ENCODE measurements at regions not wholly inside any gene's neighbourhood (a gene's known extent, or its start where the extent isn't known, plus 50 kb on each side); places are given as distances from the start of the nearest gene placed in this dataset.

- H3K4me3 ChIP-seq (ENCODE audit: low read depth, low read length): no peak overlapping the region
- TF ChIP-seq MYC (IDR thresholded peaks at IDR 0.05; ENCODE audit: low read depth, low read length): no peak
- TF ChIP-seq MAX (IDR thresholded peaks at IDR 0.05; ENCODE audit: low read depth, low read length): no peak
- no peak for TF ChIP-seq POLR2A (IDR thresholded peaks at IDR 0.05; ENCODE audit: extremely low read depth, insufficient read length)
- TF ChIP-seq CTCF (IDR thresholded peaks at IDR 0.05; ENCODE audit: low read depth, low read length): no peak
- no peak for DNase-seq (ENCODE audit: low read depth)
Observed at GRCh38 chr15:98484914-98485313, 163.4 kb upstream of the IGF1R start.

- no peak for TF ChIP-seq MAX (IDR thresholded peaks at IDR 0.05; ENCODE audit: low read depth, low read length)
- TF ChIP-seq CTCF (IDR thresholded peaks at IDR 0.05; ENCODE audit: low read depth, low read length): no peak
- no peak for TF ChIP-seq POLR2A (IDR thresholded peaks at IDR 0.05; ENCODE audit: extremely low read depth, insufficient read length)
- TF ChIP-seq MYC (IDR thresholded peaks at IDR 0.05; ENCODE audit: low read depth, low read length): no peak
- H3K4me3 ChIP-seq (ENCODE audit: low read depth, low read length): no peak overlapping the region
- DNase-seq (ENCODE audit: low read depth): no peak
Observed at GRCh38 chr15:98485451-98485850, 162.9 kb upstream of the IGF1R start.

GRCh38 chr15:98493966-98494511 lies 154.3 kb upstream of the IGF1R start:
- DNase-seq (ENCODE audit: low read depth): no peak
- TF ChIP-seq CTCF (IDR thresholded peaks at IDR 0.05; ENCODE audit: low read depth, low read length) (no peak), MAX (IDR thresholded peaks at IDR 0.05; ENCODE audit: low read depth, low read length) (no peak), MYC (IDR thresholded peaks at IDR 0.05; ENCODE audit: low read depth, low read length) (no peak), POLR2A (IDR thresholded peaks at IDR 0.05; ENCODE audit: extremely low read depth, insufficient read length) (no peak)
- no peak overlapping the region for H3K4me3 ChIP-seq (ENCODE audit: low read depth, low read length)

- no peak overlapping the region for H3K4me3 ChIP-seq (ENCODE audit: low read depth, low read length)
- DNase-seq (ENCODE audit: low read depth): no peak
- no peak for TF ChIP-seq MAX (IDR thresholded peaks at IDR 0.05; ENCODE audit: low read depth, low read length)
- TF ChIP-seq POLR2A (IDR thresholded peaks at IDR 0.05; ENCODE audit: extremely low read depth, insufficient read length): no peak
- no peak for TF ChIP-seq CTCF (IDR thresholded peaks at IDR 0.05; ENCODE audit: low read depth, low read length)
- no peak for TF ChIP-seq MYC (IDR thresholded peaks at IDR 0.05; ENCODE audit: low read depth, low read length)
Observed at GRCh38 chr15:98501192-98501591, 147.1 kb upstream of the IGF1R start.

GRCh38 chr15:98501632-98502031 lies 146.7 kb upstream of the IGF1R start:
- no peak for TF ChIP-seq MYC (IDR thresholded peaks at IDR 0.05; ENCODE audit: low read depth, low read length)
- TF ChIP-seq CTCF (IDR thresholded peaks at IDR 0.05; ENCODE audit: low read depth, low read length): no peak
- TF ChIP-seq POLR2A (IDR thresholded peaks at IDR 0.05; ENCODE audit: extremely low read depth, insufficient read length): no peak
- no peak for TF ChIP-seq MAX (IDR thresholded peaks at IDR 0.05; ENCODE audit: low read depth, low read length)
- no peak for DNase-seq (ENCODE audit: low read depth)
- H3K4me3 ChIP-seq (ENCODE audit: low read depth, low read length): no peak overlapping the region

Measured in NB4 (cell line).